HFFc6 (cell line): ENCODE measurements at regions not wholly inside any gene's neighbourhood (a gene's known extent, or its start where the extent isn't known, plus 50 kb on each side); places are given as distances from the start of the nearest gene placed in this dataset.
A peak's percentile ranks its signal among the peaks of the same experiment; 100 is the strongest.

Experiments used
- DNase-seq: peaks from one replicate; pipeline ENCODE4 v3.0.0-alpha.2; 2018
- H3K27ac Mint-ChIP-seq: 2 replicates; pipeline ENCODE4 v1.8.0; 2020; ENCODE audit warnings: mild to moderate bottlenecking, mixed read lengths
- H3K27me3 Mint-ChIP-seq: 2 replicates; pipeline ENCODE4 v1.8.0; 2021; ENCODE audit warnings: mild to moderate bottlenecking, moderate library complexity, mixed read lengths; ENCODE audit not compliant: insufficient read depth
- H3K36me3 Mint-ChIP-seq: 2 replicates; pipeline ENCODE4 v1.8.0; 2021; ENCODE audit warnings: low read depth, mixed read lengths
- H3K4me1 Mint-ChIP-seq: 2 replicates; pipeline ENCODE4 v1.8.0; 2020; ENCODE audit warnings: low read depth, mixed read lengths
- H3K4me3 Mint-ChIP-seq: 2 replicates; pipeline ENCODE4 v1.8.0; 2020; ENCODE audit warnings: mild to moderate bottlenecking, moderate library complexity, mixed read lengths
- H3K9me3 Mint-ChIP-seq: 2 replicates; pipeline ENCODE4 v1.8.0; 2020; ENCODE audit warnings: mild to moderate bottlenecking, mixed read lengths
- CTCF ChIP-seq: fragments of 200-600 bp; sonication (generic); IDR thresholded peaks from 2 replicates; pipeline ENCODE4 v1.5.0; 2021; ENCODE audit warnings: antibody characterized with exemption, mild to moderate bottlenecking

- Mint-ChIP-seq H3K9me3 (peaks cover 47% of the 10 kb centered on the region), H3K4me1 (no peaks in the 10 kb centered on the region), H3K27me3 (no peaks in the 10 kb centered on the region), H3K36me3 (no peaks in the 10 kb centered on the region), H3K27ac (no peak overlapping the region), H3K4me3 (no peak overlapping the region)
- no peak for TF ChIP-seq CTCF
- no peak for DNase-seq
Observed at GRCh38 chr5:165495829-165496380, 1990.5 kb downstream of the MAT2B start.

GRCh38 chr5:165497707-165498106 lies 1992.3 kb downstream of the MAT2B start:
- Mint-ChIP-seq H3K36me3 (no peaks in the 10 kb centered on the region), H3K4me3 (no peak overlapping the region), H3K4me1 (no peaks in the 10 kb centered on the region), H3K27me3 (no peaks in the 10 kb centered on the region), H3K27ac (no peak overlapping the region), H3K9me3 (peaks cover 40% of the 10 kb centered on the region)
- DNase-seq = no peak
- peak; percentile 40; the same call in 1 of the 2 replicates for TF ChIP-seq CTCF

- Mint-ChIP-seq H3K9me3 (peaks cover 47% of the 10 kb centered on the region), H3K27me3 (no peaks in the 10 kb centered on the region), H3K36me3 (no peaks in the 10 kb centered on the region), H3K4me1 (no peaks in the 10 kb centered on the region), H3K27ac (no peak overlapping the region), H3K4me3 (no peak overlapping the region)
- DNase-seq = no peak
- no peak for TF ChIP-seq CTCF
Observed at GRCh38 chr5:165502893-165503691, 1997.7 kb downstream of the MAT2B start.

GRCh38 chr5:165504674-165505073 lies 1999.3 kb downstream of the MAT2B start:
- no peaks in the 10 kb centered on the region for H3K36me3 Mint-ChIP-seq
- TF ChIP-seq CTCF = no peak
- H3K27me3 Mint-ChIP-seq = no peaks in the 10 kb centered on the region
- H3K27ac Mint-ChIP-seq = no peak overlapping the region
- H3K4me1 Mint-ChIP-seq = no peaks in the 10 kb centered on the region
- H3K4me3 Mint-ChIP-seq = no peak overlapping the region
- no peak for DNase-seq
- peaks cover 47% of the 10 kb centered on the region for H3K9me3 Mint-ChIP-seq

- no peaks in the 10 kb centered on the region for H3K27me3 Mint-ChIP-seq
- H3K9me3 Mint-ChIP-seq = peaks cover 42% of the 10 kb centered on the region
- no peak overlapping the region for H3K4me3 Mint-ChIP-seq
- H3K27ac Mint-ChIP-seq = no peak overlapping the region
- no peaks in the 10 kb centered on the region for H3K36me3 Mint-ChIP-seq
- no peaks in the 10 kb centered on the region for H3K4me1 Mint-ChIP-seq
- TF ChIP-seq CTCF = no peak
- DNase-seq = no peak
Observed at GRCh38 chr5:165508286-165508685, 2002.9 kb downstream of the MAT2B start.
